GM19463 (cell line): ENCODE measurements at regions not wholly inside any gene's neighbourhood (a gene's known extent, or its start where the extent isn't known, plus 50 kb on each side); places are given as distances from the start of the nearest gene placed in this dataset.
"Not testable (repeated sequence)": the region's sequence is repeated elsewhere in the genome, so short reads cannot be mapped to it uniquely, and the experiment has no call there.

Source experiments
- ATAC-seq: cut with Tn5 transposase; IDR thresholded peaks from one replicate; pipeline ENCODE4 v1.9.1; 2021; ENCODE audit warnings: mild to moderate bottlenecking, moderate library complexity; ENCODE audit not compliant: unreplicated experiment

GRCh38 chr2:87196720-87197388 is 175.2 kb upstream of the PLGLB1 start:
- not testable (repeated sequence) for ATAC-seq

DNA sequence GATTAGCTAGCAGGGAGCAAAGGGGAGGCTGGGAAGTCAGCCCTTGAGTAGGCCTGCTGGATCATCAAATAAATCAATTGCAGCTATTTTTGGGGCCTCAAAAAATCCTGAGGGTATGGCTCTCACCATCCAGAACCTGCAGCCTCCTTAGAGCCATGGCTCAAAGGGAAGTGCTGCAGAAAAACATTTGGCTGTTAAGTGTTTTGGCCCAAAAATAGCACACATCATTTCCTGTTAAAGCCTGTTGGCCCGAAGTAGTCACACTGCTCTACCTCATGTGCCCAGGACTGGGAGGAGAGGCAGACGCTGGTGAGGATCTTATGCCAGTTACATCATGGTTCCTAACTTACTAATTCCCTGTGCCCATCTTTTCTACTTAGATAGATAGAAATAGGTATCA is 176.8 kb upstream of the PLGLB1 start:
- ATAC-seq = not testable (repeated sequence)

DNA sequence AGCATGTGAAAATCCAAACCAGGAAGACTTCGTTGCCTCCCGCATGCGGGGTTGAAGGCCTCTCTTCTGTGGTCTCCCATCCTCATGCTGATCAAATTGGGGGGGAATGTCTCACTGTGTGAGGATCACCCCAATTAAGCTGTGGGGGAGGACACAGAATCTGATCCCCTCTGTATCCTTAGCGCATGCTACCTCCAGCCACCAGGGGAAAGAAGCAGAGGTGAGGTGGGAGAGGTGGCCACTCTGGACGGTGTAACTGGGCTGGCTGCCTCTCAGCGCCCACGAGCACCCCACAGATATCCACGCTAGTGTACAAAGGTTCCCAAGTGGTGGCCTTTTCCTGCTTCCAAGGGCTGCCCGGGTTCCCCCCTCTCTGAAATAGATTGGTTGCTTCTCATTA is 177.6 kb upstream of the PLGLB1 start:
- not testable (repeated sequence) for ATAC-seq

DNA sequence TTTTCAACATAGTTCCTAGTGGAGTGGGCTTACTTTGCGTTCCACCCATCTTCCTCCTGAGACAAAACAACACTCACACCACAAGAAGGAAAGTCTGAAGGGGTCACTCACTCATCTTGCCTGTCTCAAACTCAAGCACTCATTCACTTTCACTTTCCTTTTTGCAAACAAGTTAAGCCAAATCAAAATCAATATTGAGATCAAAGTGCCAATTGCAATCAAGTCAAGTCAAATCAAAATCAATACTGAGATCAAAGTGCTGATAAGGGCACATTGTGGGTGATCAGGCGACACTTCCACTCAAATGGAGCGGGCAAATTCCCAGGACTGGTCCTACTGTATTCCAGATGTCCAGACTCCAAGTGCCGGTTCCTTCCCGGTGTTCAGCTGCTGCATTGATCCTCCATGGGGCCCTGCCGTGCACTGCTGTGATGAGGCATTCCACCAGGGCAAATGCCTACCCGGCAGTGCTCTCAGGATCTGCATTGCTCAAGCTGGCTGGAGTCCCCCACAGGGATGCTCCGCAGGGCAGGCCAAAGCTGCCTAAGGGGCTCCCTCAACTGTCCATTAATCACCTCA is 183.0 kb upstream of the PLGLB1 start:
- ATAC-seq = not testable (repeated sequence)

DNA sequence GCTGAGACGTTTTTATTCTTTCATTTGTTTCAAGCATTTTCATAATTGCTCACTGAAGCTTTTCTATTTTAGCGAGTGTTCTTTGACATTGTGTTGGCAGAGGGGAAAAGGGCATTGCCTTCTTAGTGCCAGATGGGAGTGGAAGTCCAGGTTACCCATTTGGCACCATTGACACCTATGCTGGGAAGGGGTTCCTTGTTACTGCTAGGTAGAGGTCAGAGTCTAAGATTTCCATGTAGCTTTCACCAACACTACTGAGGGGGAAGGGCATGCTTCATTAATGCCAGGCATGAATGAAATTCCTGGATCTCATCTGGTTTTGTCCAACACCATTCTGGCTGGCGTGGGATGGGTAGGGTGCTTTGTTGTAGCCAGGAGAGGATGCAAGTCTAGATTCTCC is 191.3 kb upstream of the PLGLB1 start:
- not testable (repeated sequence) for ATAC-seq

GRCh38 chr2:87217005-87217404 is 195.4 kb upstream of the PLGLB1 start:
- not testable (repeated sequence) for ATAC-seq

GRCh38 chr2:87217741-87218410 is 196.2 kb upstream of the PLGLB1 start:
- not testable (repeated sequence) for ATAC-seq

DNA sequence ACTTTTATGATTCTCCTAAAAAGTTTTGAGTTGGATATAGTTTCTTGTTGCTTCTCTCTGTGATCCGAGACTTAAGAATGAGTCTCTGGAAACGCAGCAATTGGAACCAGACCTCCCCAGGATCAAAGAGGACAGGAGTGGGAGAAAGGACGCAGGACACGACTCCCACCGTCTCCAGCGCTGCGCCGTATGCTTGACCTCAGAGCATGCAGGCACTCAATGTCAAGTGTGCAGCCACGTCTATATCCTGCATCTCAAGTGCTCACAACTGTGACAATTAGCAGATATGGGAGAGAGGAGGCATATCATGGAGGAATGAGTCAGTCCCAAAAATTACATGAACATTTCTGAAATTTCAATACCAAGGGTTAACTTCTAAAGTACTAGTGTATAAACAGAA is 199.0 kb upstream of the PLGLB1 start:
- ATAC-seq = not testable (repeated sequence)

DNA sequence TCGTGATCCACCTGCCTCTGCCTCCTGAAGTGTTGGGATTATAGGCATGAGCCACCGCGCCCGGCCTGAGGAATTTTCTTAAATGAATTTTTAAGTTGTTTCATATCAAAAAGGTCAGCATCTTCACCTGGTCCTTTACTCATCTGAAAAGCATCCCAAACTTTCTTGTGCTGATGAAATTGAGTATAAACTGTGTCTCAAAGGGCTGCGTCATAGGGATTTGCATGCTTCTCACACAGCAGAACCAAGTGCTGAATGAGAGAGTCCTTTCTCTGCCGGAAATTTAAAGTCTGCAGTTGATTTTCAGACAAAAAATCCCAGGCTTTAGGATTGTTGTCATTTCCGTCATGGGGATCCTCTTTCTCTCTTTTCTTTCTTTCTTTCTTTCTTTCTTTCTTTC is 200.5 kb upstream of the PLGLB1 start:
- ATAC-seq = not testable (repeated sequence)

DNA sequence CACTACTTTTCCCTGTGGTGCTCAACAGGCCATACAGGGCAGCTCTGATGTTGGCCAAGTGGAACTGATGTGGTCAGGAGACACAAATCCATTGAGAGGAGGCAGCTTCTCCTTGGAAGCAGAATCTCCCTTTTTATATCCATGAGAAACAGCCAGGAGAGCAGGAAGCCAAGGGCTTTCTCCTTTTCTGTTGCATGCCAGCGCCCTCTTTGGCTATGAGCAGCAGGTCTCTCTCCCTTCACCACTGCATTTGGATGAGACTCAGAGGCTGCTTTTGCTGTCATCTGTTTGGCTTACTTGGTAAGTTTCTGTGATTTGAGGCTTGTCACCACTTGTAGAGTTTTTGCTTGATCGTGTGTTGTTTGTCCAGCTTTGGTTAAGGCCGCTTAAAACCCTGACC is 202.2 kb upstream of the PLGLB1 start:
- ATAC-seq = not testable (repeated sequence)

DNA sequence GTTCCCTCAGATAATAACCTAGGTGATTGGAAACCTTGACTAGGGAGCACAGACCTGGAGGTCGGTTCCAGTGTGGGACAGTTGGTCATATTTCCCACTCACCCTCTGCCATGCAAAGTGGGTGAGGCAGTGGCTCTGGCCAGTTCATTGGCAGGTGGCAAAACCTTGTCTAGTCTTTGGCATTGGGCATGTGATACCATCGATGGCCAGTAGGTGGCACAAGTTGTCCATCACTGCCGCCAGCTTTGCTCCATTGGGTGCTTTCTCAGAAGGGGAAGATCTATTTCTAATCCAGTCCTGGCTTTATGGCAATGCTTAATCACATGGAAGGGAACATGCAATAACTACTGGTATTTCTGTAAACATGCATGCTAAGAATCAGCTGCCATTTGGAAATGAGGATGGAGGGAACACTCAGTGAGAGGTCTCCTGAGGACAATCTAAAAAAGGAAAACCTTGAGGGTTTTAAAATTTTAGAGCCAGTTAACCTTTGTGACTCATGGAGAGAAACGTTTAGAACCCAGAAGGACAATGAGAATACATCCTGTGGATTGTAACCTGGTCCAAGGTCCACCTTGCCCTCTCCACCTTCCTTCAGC is 207.5 kb upstream of the PLGLB1 start:
- peak; percentile 39 for ATAC-seq

DNA sequence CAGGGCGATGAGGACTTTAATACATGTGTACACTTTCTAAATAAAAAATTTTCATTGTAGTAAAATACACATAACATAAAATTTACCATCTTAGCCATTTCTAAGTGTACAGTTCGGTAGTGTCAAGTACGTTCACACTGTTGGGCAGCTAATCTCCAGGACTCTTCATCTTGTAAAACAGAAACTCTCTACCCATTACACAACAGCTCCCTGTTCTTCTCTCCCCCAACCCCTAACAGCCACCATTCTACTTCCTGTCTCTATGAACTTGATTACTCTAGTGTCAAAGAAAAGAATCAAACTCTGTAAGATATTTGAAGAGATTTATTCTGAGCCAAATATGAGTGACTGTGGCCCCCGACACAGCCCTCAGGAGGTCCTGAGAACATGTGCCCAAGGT is 208.3 kb upstream of the PLGLB1 start:
- ATAC-seq = not testable (repeated sequence)

- ATAC-seq = not testable (repeated sequence)
Measured at GRCh38 chr2:87235333-87235981, 213.8 kb upstream of the PLGLB1 start.

- not testable (repeated sequence) for ATAC-seq
Measured at GRCh38 chr2:87237570-87238336, 216.1 kb upstream of the PLGLB1 start.

- not testable (repeated sequence) for ATAC-seq
Measured at GRCh38 chr2:87239558-87240215, 218.0 kb upstream of the PLGLB1 start.

DNA sequence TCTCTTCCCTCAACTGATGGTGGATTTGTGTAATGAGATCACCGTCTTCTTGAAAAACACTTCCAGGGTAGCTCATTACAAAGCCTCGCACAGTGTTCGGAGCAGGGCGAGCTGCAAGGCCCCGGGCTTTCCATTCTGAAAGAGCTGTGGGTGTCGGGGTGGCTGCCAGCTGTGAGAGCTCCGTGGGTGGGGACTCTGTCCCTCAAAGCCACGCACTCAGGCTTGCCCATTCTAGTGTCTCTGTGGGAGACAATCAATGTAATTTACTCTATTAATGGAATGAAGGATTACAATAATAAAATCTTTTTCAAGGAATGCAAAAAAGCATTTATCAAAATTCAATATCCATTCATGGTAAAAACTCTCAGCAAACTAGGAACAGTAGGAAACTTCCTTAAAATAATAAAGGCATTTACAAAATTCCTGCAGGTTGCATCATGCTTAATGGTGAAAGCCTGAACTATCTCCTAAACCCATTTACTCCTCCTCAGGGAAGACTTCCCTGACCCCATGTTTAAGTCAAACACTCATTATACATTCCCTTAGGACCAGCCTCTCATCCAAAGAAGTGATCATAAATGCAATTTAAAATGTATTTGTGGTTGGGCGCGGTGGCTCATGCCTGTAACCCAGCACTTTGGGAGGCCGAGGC is 224.5 kb upstream of the PLGLB1 start:
- not testable (repeated sequence) for ATAC-seq

- not testable (repeated sequence) for ATAC-seq
Measured at GRCh38 chr2:87252046-87252445, 230.4 kb upstream of the PLGLB1 start.

DNA sequence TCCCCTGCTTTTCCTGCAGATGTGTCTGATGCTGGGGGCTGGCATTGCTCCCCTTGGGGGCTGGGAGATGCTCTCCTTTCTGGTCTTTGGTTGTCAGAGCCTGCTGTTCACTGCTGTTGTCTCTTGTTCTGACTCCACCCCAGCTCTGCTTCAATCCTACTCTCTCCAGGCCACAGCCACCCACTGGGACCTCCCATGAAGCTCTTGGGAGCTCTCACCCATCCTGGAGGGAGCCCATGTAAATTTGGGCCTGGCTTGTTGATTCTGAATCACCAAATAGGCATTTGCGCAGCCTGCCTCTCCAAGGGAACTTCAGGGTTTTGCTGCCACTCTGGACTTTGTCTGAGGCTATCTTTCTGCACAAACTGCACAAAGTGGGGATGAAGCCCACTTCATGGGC is 232.9 kb upstream of the PLGLB1 start:
- ATAC-seq = not testable (repeated sequence)

DNA sequence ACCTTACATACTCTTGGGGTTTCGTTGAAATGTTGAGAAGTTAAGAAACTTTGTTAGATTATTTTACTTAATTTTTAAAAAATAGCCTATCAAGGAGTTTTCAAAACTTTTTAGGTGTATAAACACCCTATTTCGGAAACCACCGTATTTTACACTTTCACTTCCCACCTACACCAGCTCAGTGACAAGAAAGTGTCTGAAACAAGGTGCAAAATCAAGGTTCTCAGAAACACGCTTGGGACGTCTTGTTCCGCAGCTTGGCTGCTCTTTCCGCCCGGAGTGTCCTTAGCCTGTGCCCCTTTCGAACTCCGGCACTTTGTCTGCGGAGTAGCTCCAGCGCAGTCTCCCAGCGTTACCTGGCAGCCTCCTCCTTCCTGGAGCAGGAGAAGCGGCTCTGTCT is 233.8 kb upstream of the PLGLB1 start:
- ATAC-seq = not testable (repeated sequence)
